ENCODE measurements at regions not wholly inside any gene's neighbourhood (a gene's known extent, or its start where the extent isn't known, plus 50 kb on each side); places are given as distances from the start of the nearest gene placed in this dataset. TPM values are rescaled to one million over a fixed set of nuclear protein-coding genes. Genes with fewer than 3 reads are reported as not detected.

Small RNAs in the stretch of these regions (small RNA-seq; reads per million reads assigned to genes)
- gene AC096577.2 (ENCODE audit: insufficient read depth, insufficient read length, low read depth, low replicate concordance) (not detected), gene RNU6-351P (ENCODE audit: insufficient read depth, insufficient read length, low read depth, low replicate concordance) (not detected)

All from endothelial cell of umbilical vein (primary cell).